Kidney (tissue), 13 donors: ENCODE measurements at regions not wholly inside any gene's neighbourhood (a gene's known extent, or its start where the extent isn't known, plus 50 kb on each side); places are given as distances from the start of the nearest gene placed in this dataset.
A peak's percentile ranks its signal among the peaks of the same experiment; 100 is the strongest.

Experiments
- DNase-seq, 5 donors: peaks; one replicate each; pipeline ENCODE4 v3.0.0-alpha.2; 2013 to 2020
- FAIRE-seq: peaks from 2 replicates; lab custom pipeline; 2012; peaks lifted over from hg19 to GRCh38; lab: Jason Lieb, UNC
- H3K27ac ChIP-seq, 2 donors: one replicate each; pipeline ENCODE4 v1.7.0; 2013; ENCODE audit warnings: low read depth in 2 of 2, low read length in 2 of 2, inconsistent platforms in 1 of 2
- H3K27me3 ChIP-seq: one replicate; pipeline ENCODE4 v1.7.1; 2013; ENCODE audit warnings: low read length, inconsistent platforms; ENCODE audit not compliant: control insufficient read depth, insufficient read depth
- H3K36me3 ChIP-seq, 3 donors: one replicate each; pipeline versions ENCODE4 v1.7.0 to v1.7.1; 2013; ENCODE audit warnings: low read length in 3 of 3, control low read depth in 1 of 3, inconsistent platforms in 1 of 3; ENCODE audit not compliant: insufficient read depth in 3 of 3, control insufficient read depth in 2 of 3
- H3K4me1 ChIP-seq, 3 donors: one replicate each; pipeline versions ENCODE4 v1.7.0 to v1.7.1; 2013; ENCODE audit warnings: low read length in 3 of 3, inconsistent platforms in 1 of 3, low read depth in 1 of 3; ENCODE audit not compliant: control insufficient read depth in 2 of 3, insufficient read depth in 2 of 3
- H3K4me3 ChIP-seq, 3 donors: one replicate each; pipeline versions ENCODE4 v1.7.0 to v1.8.1; 2013; ENCODE audit warnings: low read length in 3 of 3, control low read depth in 1 of 3, inconsistent platforms in 1 of 3
- H3K9ac ChIP-seq, 3 donors: one replicate each; pipeline versions ENCODE4 v1.7.0 to v1.7.1; 2013; ENCODE audit warnings: low read length in 3 of 3, control low read depth in 1 of 3, inconsistent platforms in 1 of 3
- H3K9me3 ChIP-seq, 3 donors: one replicate each; pipeline versions ENCODE4 v1.7.0 to v1.7.1; 2013; ENCODE audit warnings: low read length in 3 of 3, control low read depth in 1 of 3, inconsistent platforms in 1 of 3; ENCODE audit not compliant: control insufficient read depth in 2 of 3, insufficient read depth in 1 of 3
- CTCF ChIP-seq: IDR thresholded peaks from 3 replicates; pipeline ENCODE4 v1.5.1; 2012; ENCODE audit warnings: mild to moderate bottlenecking, moderate library complexity, borderline replicate concordance; ENCODE audit not compliant: insufficient read depth; ENCODE audit errors: extremely low read depth
- intact Hi-C: fragments of 100-400 bp; cut with DNase I; formaldehyde crosslinking; loops from one replicate; pipeline ENCODE4 v1.11.1; 2022
- donor health status: control.
- donor health status: control.
- donor health status: control.
- donor health status: control.
- donor health status: control.
- donor health status: DM: yes; HTN: yes; CAD: no.
- donor health status: Normal renal cell carcinoma (clear cell type).

GRCh38 chr14:46487582-46488350 is 163.8 kb downstream of the RPL10L start:
- DNase-seq (no peak), FAIRE-seq (no peak)

GRCh38 chr14:46482200-46482599 is 169.4 kb downstream of the RPL10L start:
- TF ChIP-seq CTCF: no peak
- no peak overlapping the region for H3K9ac ChIP-seq
- H3K4me3 ChIP-seq: no peak overlapping the region
- no peaks in the 10 kb centered on the region for H3K27me3 ChIP-seq
- no peaks in the 10 kb centered on the region for H3K9me3 ChIP-seq
- DNase-seq (no peak), FAIRE-seq (peak; percentile 91)
- no peaks in the 10 kb centered on the region for H3K4me1 ChIP-seq
- H3K36me3 ChIP-seq: no peaks in the 10 kb centered on the region
- intact Hi-C loops: no loop called here
- no peak overlapping the region for H3K27ac ChIP-seq

More at GRCh38 chr14:46487582-46488350, 163.8 kb downstream of the RPL10L start:
- intact Hi-C loops: no loop called here
- no peaks in the 10 kb centered on the region for H3K36me3 ChIP-seq
- H3K9me3 ChIP-seq: no peaks in the 10 kb centered on the region
- no peak overlapping the region for H3K27ac ChIP-seq
- H3K4me1 ChIP-seq: no peaks in the 10 kb centered on the region
- TF ChIP-seq CTCF: no peak
- H3K9ac ChIP-seq: no peak overlapping the region
- H3K27me3 ChIP-seq: no peaks in the 10 kb centered on the region
- no peak overlapping the region for H3K4me3 ChIP-seq

- no peak for TF ChIP-seq CTCF
- intact Hi-C loops: no loop called here
- no peak for FAIRE-seq
- no peak overlapping the region for H3K4me3 ChIP-seq
- H3K27ac ChIP-seq: no peak overlapping the region
- H3K27me3 ChIP-seq: no peaks in the 10 kb centered on the region
- no peak overlapping the region for H3K9ac ChIP-seq
- no peaks in the 10 kb centered on the region for H3K9me3 ChIP-seq
- DNase-seq: no peak
- H3K36me3 ChIP-seq: no peaks in the 10 kb centered on the region
- H3K4me1 ChIP-seq: no peaks in the 10 kb centered on the region
Observed at GRCh38 chr14:46480817-46481216, 170.8 kb downstream of the RPL10L start.

GRCh38 chr14:46472261-46472660 is 179.3 kb downstream of the RPL10L start:
- H3K9ac ChIP-seq: no peak overlapping the region
- FAIRE-seq: no peak
- no peak overlapping the region for H3K27ac ChIP-seq
- H3K4me1 ChIP-seq: no peaks in the 10 kb centered on the region
- intact Hi-C loops: no loop called here
- no peaks in the 10 kb centered on the region for H3K9me3 ChIP-seq
- no peak overlapping the region for H3K4me3 ChIP-seq
- no peaks in the 10 kb centered on the region for H3K27me3 ChIP-seq
- H3K36me3 ChIP-seq: no peaks in the 10 kb centered on the region
- no peak for TF ChIP-seq CTCF
- DNase-seq: no peak
